ENCODE measurements at regions not wholly inside any gene's neighbourhood (a gene's known extent, or its start where the extent isn't known, plus 50 kb on each side); places are given as distances from the start of the nearest gene placed in this dataset.

DNA sequence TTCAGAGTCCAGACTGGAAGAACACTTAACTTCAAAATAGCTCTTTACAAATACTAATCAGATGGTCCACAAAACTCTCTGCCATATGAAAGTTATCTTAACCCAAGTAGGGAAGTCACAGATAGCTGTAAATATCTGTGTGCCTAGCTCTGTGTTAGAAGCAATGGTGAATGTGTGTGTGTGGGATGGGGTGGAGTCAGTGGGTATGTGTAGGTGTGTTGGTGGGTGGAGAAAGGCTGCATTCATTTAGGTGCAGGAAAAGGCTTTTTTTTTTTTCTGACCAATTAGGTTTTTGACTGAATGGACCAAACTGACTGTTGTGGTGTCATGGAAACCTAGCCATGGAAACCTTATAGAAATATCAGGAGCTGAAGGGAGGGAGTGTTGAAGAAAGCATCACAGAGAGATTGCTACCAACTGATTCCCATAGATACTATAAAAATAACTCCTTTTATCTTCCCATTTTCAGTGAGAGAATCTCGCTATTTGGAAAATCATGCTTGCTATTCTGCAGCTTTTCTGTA lies 156.2 kb upstream of the NR3C1 start:
- Histone ChIP-seq H3K79me2 (ENCODE audit: control insufficient read depth, insufficient read depth, low read length) (no peaks in the 10 kb centered on the region), H2AK5ac (ENCODE audit: low read length) (no peak overlapping the region), H2BK120ac (ENCODE audit: low read depth, low read length) (no peak overlapping the region), H3K4me3 (ENCODE audit: low read length) (no peak overlapping the region), H3K18ac (ENCODE audit: low read length) (no peak overlapping the region), H4K5ac (ENCODE audit: low read length) (no peak overlapping the region), H2BK5ac (ENCODE audit: low read length) (no peak overlapping the region), H3K79me1 (ENCODE audit: low read length) (no peaks in the 10 kb centered on the region), H3K9ac (ENCODE audit: low read length) (no peak overlapping the region), H3K36me3 (ENCODE audit: control insufficient read depth, insufficient read depth, low read length) (no peaks in the 10 kb centered on the region), H3K4me2 (ENCODE audit: low read length) (no peak overlapping the region), H3K56ac (ENCODE audit: low read length) (no peak overlapping the region), H2BK15ac (replicated peaks; ENCODE audit: low read depth) (no peak overlapping the region), H3K27me3 (ENCODE audit: insufficient read depth, low read length, poor library complexity) (no peaks in the 10 kb centered on the region), H3K4ac (ENCODE audit: low read depth, low read length) (no peak overlapping the region), H4K8ac (ENCODE audit: low read depth, low read length) (no peak overlapping the region), H3K23ac (ENCODE audit: low read length) (no peak overlapping the region), H3K4me1 (ENCODE audit: control insufficient read depth, low read depth, low read length) (no peaks in the 10 kb centered on the region), H3K27ac (ENCODE audit: low read depth, low read length) (no peak overlapping the region)
- WGBS (ENCODE audit: extremely low coverage, insufficient coverage, low lambda C conversion rate) = no CpG with 5 or more reads among the region's 1 CpG
- no peak for DNase-seq

DNA sequence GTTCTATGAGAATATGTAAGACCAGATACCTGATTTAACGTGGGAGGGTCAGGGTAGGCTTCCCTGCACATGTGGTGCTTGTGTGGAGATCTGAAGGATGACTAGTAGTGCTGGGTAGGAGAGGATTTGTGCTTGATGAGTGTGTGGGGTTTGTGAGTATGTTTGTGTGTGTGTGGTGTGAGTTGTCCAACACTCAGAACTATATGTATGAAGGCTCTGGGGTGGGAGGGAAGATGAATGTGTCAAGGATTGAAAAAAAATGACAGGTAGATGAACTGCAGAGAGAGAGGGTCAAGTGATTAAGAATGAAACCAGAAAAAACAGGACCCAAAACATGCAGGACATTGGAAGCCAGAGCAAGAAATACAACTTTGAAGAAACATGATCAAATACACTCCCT lies 154.6 kb upstream of the NR3C1 start:
- Histone ChIP-seq H2BK5ac (ENCODE audit: low read length) (no peak overlapping the region), H3K27me3 (ENCODE audit: insufficient read depth, low read length, poor library complexity) (no peaks in the 10 kb centered on the region), H3K79me2 (ENCODE audit: control insufficient read depth, insufficient read depth, low read length) (no peaks in the 10 kb centered on the region), H2BK120ac (ENCODE audit: low read depth, low read length) (no peak overlapping the region), H3K4ac (ENCODE audit: low read depth, low read length) (no peak overlapping the region), H3K79me1 (ENCODE audit: low read length) (no peaks in the 10 kb centered on the region), H3K4me1 (ENCODE audit: control insufficient read depth, low read depth, low read length) (no peaks in the 10 kb centered on the region), H3K56ac (ENCODE audit: low read length) (no peak overlapping the region), H3K4me2 (ENCODE audit: low read length) (no peak overlapping the region), H3K4me3 (ENCODE audit: low read length) (no peak overlapping the region), H2AK5ac (ENCODE audit: low read length) (no peak overlapping the region), H2BK15ac (replicated peaks; ENCODE audit: low read depth) (no peak overlapping the region), H3K27ac (ENCODE audit: low read depth, low read length) (no peak overlapping the region), H3K23ac (ENCODE audit: low read length) (no peak overlapping the region), H4K5ac (ENCODE audit: low read length) (no peak overlapping the region), H4K8ac (ENCODE audit: low read depth, low read length) (no peak overlapping the region), H3K9ac (ENCODE audit: low read length) (no peak overlapping the region), H3K36me3 (ENCODE audit: control insufficient read depth, insufficient read depth, low read length) (no peaks in the 10 kb centered on the region), H3K18ac (ENCODE audit: low read length) (no peak overlapping the region)
- no CpG with 5 or more reads among the region's 1 CpG for WGBS (ENCODE audit: extremely low coverage, insufficient coverage, low lambda C conversion rate)
- DNase-seq = no peak

DNA sequence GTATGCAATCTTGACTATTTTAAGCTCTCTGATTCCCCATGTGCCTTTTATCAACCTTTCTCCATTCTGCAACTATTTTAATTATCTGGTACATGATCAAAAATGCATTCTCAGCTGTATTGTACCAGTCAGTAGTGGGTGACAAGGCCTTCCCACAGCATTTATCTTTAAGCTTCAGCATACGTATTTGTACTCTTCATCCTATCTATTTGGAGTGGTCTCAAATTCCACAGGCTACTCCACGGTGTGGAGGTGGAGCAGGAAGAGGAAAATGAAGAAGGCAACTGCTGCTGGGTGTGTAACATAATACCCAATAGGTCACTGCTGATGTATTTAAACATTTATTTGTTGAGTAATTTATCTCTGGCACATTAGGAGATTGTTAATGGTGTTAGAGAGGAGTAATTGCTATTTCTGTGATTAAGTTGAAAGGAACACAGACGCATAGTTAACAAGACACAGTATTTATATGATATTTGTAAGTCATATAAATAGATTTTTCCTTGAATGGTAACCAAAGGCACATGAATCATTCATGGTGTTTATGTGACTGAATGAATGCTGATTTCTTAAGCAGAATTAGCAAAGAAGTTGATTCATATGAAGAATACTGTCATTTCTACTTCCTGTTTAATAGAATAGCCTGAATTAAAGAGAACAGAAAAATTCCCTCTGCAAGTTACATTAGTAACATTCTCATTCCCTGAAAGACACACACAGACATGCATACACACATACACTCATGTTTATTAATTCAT lies 153.8 kb upstream of the NR3C1 start:
- no peaks in the 10 kb centered on the region for H3K36me3 ChIP-seq (ENCODE audit: control insufficient read depth, insufficient read depth, low read length)
- no peak overlapping the region for H3K18ac ChIP-seq (ENCODE audit: low read length)
- H3K4me2 ChIP-seq (ENCODE audit: low read length) = no peak overlapping the region
- H3K4me3 ChIP-seq (ENCODE audit: low read length) = no peak overlapping the region
- H4K5ac ChIP-seq (ENCODE audit: low read length) = no peak overlapping the region
- H3K9ac ChIP-seq (ENCODE audit: low read length) = no peak overlapping the region
- no peaks in the 10 kb centered on the region for H3K79me2 ChIP-seq (ENCODE audit: control insufficient read depth, insufficient read depth, low read length)
- H3K27me3 ChIP-seq (ENCODE audit: insufficient read depth, low read length, poor library complexity) = no peaks in the 10 kb centered on the region
- no peak overlapping the region for H3K4ac ChIP-seq (ENCODE audit: low read depth, low read length)
- no peak for DNase-seq
- H2AK5ac ChIP-seq (ENCODE audit: low read length) = no peak overlapping the region
- H3K56ac ChIP-seq (ENCODE audit: low read length) = no peak overlapping the region
- no peak overlapping the region for H2BK15ac ChIP-seq (replicated peaks; ENCODE audit: low read depth)
- H4K8ac ChIP-seq (ENCODE audit: low read depth, low read length) = no peak overlapping the region
- H2BK5ac ChIP-seq (ENCODE audit: low read length) = no peak overlapping the region
- H2BK120ac ChIP-seq (ENCODE audit: low read depth, low read length) = no peak overlapping the region
- WGBS (ENCODE audit: extremely low coverage, insufficient coverage, low lambda C conversion rate) = no CpG with 5 or more reads among the region's 3 CpGs
- H3K27ac ChIP-seq (ENCODE audit: low read depth, low read length) = no peak overlapping the region
- H3K79me1 ChIP-seq (ENCODE audit: low read length) = no peaks in the 10 kb centered on the region
- no peaks in the 10 kb centered on the region for H3K4me1 ChIP-seq (ENCODE audit: control insufficient read depth, low read depth, low read length)
- no peak overlapping the region for H3K23ac ChIP-seq (ENCODE audit: low read length)

DNA sequence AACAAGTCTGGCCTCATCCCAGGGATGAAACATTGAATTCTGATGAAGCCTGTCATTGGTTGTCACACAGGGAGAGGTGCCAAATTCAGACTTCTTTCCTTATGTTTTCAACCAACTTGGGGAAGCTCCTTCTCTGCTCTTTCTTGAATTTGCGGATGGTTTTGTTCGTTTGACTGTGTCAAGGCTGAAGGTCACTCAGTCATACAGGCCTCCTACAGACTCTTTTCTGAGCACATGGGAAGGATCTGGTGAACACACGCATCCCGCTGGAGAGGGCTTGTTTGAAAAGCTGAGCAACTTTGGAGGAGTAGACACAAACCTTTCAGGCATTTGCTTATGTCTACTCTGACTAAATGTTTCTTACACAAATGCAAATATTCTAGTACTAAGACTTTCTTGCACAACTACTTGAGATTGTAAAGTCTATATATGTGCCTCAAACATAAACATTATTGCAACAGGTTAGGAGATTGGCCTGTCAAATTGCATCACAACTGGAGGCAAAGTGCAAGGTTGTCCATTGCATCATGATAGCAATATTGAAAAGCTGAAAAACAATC lies 151.5 kb upstream of the NR3C1 start:
- no peak overlapping the region for H3K23ac ChIP-seq (ENCODE audit: low read length)
- H2BK15ac ChIP-seq (replicated peaks; ENCODE audit: low read depth) = no peak overlapping the region
- no peak overlapping the region for H4K8ac ChIP-seq (ENCODE audit: low read depth, low read length)
- H3K36me3 ChIP-seq (ENCODE audit: control insufficient read depth, insufficient read depth, low read length) = no peaks in the 10 kb centered on the region
- no peak overlapping the region for H3K4me3 ChIP-seq (ENCODE audit: low read length)
- no CpG with 5 or more reads among the region's 4 CpGs for WGBS (ENCODE audit: extremely low coverage, insufficient coverage, low lambda C conversion rate)
- H3K4me2 ChIP-seq (ENCODE audit: low read length) = no peak overlapping the region
- no peak overlapping the region for H3K4ac ChIP-seq (ENCODE audit: low read depth, low read length)
- H3K4me1 ChIP-seq (ENCODE audit: control insufficient read depth, low read depth, low read length) = no peaks in the 10 kb centered on the region
- H4K5ac ChIP-seq (ENCODE audit: low read length) = no peak overlapping the region
- no peaks in the 10 kb centered on the region for H3K27me3 ChIP-seq (ENCODE audit: insufficient read depth, low read length, poor library complexity)
- DNase-seq = no peak
- no peak overlapping the region for H2BK5ac ChIP-seq (ENCODE audit: low read length)
- no peaks in the 10 kb centered on the region for H3K79me2 ChIP-seq (ENCODE audit: control insufficient read depth, insufficient read depth, low read length)
- no peak overlapping the region for H3K27ac ChIP-seq (ENCODE audit: low read depth, low read length)
- H2BK120ac ChIP-seq (ENCODE audit: low read depth, low read length) = no peak overlapping the region
- no peak overlapping the region for H3K9ac ChIP-seq (ENCODE audit: low read length)
- no peak overlapping the region for H3K56ac ChIP-seq (ENCODE audit: low read length)
- no peak overlapping the region for H2AK5ac ChIP-seq (ENCODE audit: low read length)
- H3K79me1 ChIP-seq (ENCODE audit: low read length) = no peaks in the 10 kb centered on the region
- H3K18ac ChIP-seq (ENCODE audit: low read length) = no peak overlapping the region

DNA sequence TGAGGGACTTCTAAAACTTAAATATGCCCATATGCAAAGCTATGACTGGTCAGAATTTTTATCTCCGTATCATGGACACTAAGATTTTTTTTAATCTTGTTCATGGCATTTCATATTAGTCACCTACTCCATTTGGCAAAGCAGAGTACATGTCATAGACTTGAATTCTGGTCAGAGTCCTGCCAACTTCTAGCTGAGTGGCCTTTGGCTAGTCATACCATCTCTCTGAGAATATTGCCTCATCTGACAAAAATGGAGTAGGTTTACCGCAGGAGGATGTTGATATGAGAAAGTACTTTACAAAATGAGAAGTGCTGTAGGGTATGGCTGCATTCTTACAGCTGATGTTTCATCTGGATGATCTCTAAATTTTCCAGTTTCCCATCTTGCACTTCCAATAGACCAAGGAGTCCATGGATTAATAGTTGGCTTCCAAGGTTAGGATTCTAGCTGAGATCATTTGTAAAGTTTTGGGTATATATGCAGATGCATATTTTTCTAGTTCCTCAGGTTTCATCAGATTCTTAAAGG lies 150.8 kb upstream of the NR3C1 start:
- Histone ChIP-seq H3K23ac (ENCODE audit: low read length) (no peak overlapping the region), H2BK5ac (ENCODE audit: low read length) (no peak overlapping the region), H4K8ac (ENCODE audit: low read depth, low read length) (no peak overlapping the region), H4K5ac (ENCODE audit: low read length) (no peak overlapping the region), H2BK15ac (replicated peaks; ENCODE audit: low read depth) (no peak overlapping the region), H3K27ac (ENCODE audit: low read depth, low read length) (no peak overlapping the region), H3K27me3 (ENCODE audit: insufficient read depth, low read length, poor library complexity) (no peaks in the 10 kb centered on the region), H3K4me1 (ENCODE audit: control insufficient read depth, low read depth, low read length) (no peaks in the 10 kb centered on the region), H3K56ac (ENCODE audit: low read length) (no peak overlapping the region), H3K79me2 (ENCODE audit: control insufficient read depth, insufficient read depth, low read length) (no peaks in the 10 kb centered on the region), H2AK5ac (ENCODE audit: low read length) (no peak overlapping the region), H3K36me3 (ENCODE audit: control insufficient read depth, insufficient read depth, low read length) (no peaks in the 10 kb centered on the region), H3K4me2 (ENCODE audit: low read length) (no peak overlapping the region), H3K79me1 (ENCODE audit: low read length) (no peaks in the 10 kb centered on the region), H3K9ac (ENCODE audit: low read length) (no peak overlapping the region), H3K18ac (ENCODE audit: low read length) (no peak overlapping the region), H3K4me3 (ENCODE audit: low read length) (no peak overlapping the region), H3K4ac (ENCODE audit: low read depth, low read length) (no peak overlapping the region), H2BK120ac (ENCODE audit: low read depth, low read length) (no peak overlapping the region)
- DNase-seq = no peak
- no CpG with 5 or more reads among the region's 2 CpGs for WGBS (ENCODE audit: extremely low coverage, insufficient coverage, low lambda C conversion rate)

Measured in mesendoderm (in vitro differentiated cells).